ENCODE measurements at regions not wholly inside any gene's neighbourhood (a gene's known extent, or its start where the extent isn't known, plus 50 kb on each side); places are given as distances from the start of the nearest gene placed in this dataset.

GRCh38 chr9:135254176-135255032, 166.9 kb downstream of the OLFM1 start:
- Histone ChIP-seq H3K4me3 (ENCODE audit: control insufficient read depth in 2 of 3, extremely low read depth in 1 of 3, insufficient read depth in 2 of 3, low read depth in 1 of 3, low read length in 3 of 3) (no peak overlapping the region), H3K9me1 (ENCODE audit: control insufficient read depth, extremely low read depth, insufficient read depth, low read length) (no peaks in the 10 kb centered on the region), H3K4me2 (ENCODE audit: control insufficient read depth, extremely low read depth, insufficient read depth, low read depth, low read length) (no peak overlapping the region), H4K20me1 (ENCODE audit: control insufficient read depth, extremely low read depth, insufficient read depth, low read length) (no peaks in the 10 kb centered on the region), H3K27ac (ENCODE audit: control insufficient read depth, insufficient read depth, low read length) (no peak overlapping the region), H3K27me3 (ENCODE audit: control insufficient read depth, extremely low read depth, insufficient read depth, low read length) (no peaks in the 10 kb centered on the region), H3K36me3 (ENCODE audit: control insufficient read depth in 2 of 2, extremely low read depth in 1 of 2, insufficient read depth in 2 of 2, low read length in 2 of 2) (no peaks in the 10 kb centered on the region), H3K9me3 (ENCODE audit: control insufficient read depth, low read depth, low read length) (peaks cover 2% of the 10 kb centered on the region), H3K4me1 (ENCODE audit: control insufficient read depth, extremely low read depth, insufficient read depth, low read length) (no peaks in the 10 kb centered on the region), H3K9ac (ENCODE audit: control insufficient read depth, extremely low read depth, insufficient read depth, low read length) (no peak overlapping the region), H2AFZ (ENCODE audit: control insufficient read depth, low read length) (no peak overlapping the region), H3K79me2 (ENCODE audit: control insufficient read depth, insufficient read depth, low read length) (no peaks in the 10 kb centered on the region)
- DNase-seq (ENCODE audit: low read depth, low spot score) = no peak
- dilution Hi-C loops (cut with MboI; ENCODE audit: extremely low pct_ligation_motif_present, low sequenced_read_pairs) = no loop called here
- no peak for FAIRE-seq
- TF ChIP-seq EZH2 (IDR thresholded peaks at IDR 0.05; ENCODE audit: low read length) (no peak), CTCF (optimal IDR thresholded peaks at IDR 0.05 in 1 of 3, IDR thresholded peaks at IDR 0.05 in 1 of 3, conservative IDR thresholded peaks at IDR 0.05 in 1 of 3; ENCODE audit: extremely low read depth in 1 of 3, insufficient read depth in 2 of 3, low read length in 3 of 3) (no peak)

GRCh38 chr9:135255033-135255840, 167.8 kb downstream of the OLFM1 start:
- Histone ChIP-seq H3K4me2 (ENCODE audit: control insufficient read depth, extremely low read depth, insufficient read depth, low read depth, low read length) (no peak overlapping the region), H3K27ac (ENCODE audit: control insufficient read depth, insufficient read depth, low read length) (no peak overlapping the region), H3K9me3 (ENCODE audit: control insufficient read depth, low read depth, low read length) (peaks cover 2% of the 10 kb centered on the region), H3K4me3 (ENCODE audit: control insufficient read depth in 2 of 3, extremely low read depth in 1 of 3, insufficient read depth in 2 of 3, low read depth in 1 of 3, low read length in 3 of 3) (no peak overlapping the region), H3K4me1 (ENCODE audit: control insufficient read depth, extremely low read depth, insufficient read depth, low read length) (no peaks in the 10 kb centered on the region), H4K20me1 (ENCODE audit: control insufficient read depth, extremely low read depth, insufficient read depth, low read length) (no peaks in the 10 kb centered on the region), H3K27me3 (ENCODE audit: control insufficient read depth, extremely low read depth, insufficient read depth, low read length) (no peaks in the 10 kb centered on the region), H3K79me2 (ENCODE audit: control insufficient read depth, insufficient read depth, low read length) (no peaks in the 10 kb centered on the region), H2AFZ (ENCODE audit: control insufficient read depth, low read length) (no peak overlapping the region), H3K9me1 (ENCODE audit: control insufficient read depth, extremely low read depth, insufficient read depth, low read length) (no peaks in the 10 kb centered on the region), H3K36me3 (ENCODE audit: control insufficient read depth in 2 of 2, extremely low read depth in 1 of 2, insufficient read depth in 2 of 2, low read length in 2 of 2) (no peaks in the 10 kb centered on the region), H3K9ac (ENCODE audit: control insufficient read depth, extremely low read depth, insufficient read depth, low read length) (no peak overlapping the region)
- dilution Hi-C loops (cut with MboI; ENCODE audit: extremely low pct_ligation_motif_present, low sequenced_read_pairs) = no loop called here
- no peak for DNase-seq (ENCODE audit: low read depth, low spot score)
- FAIRE-seq = no peak
- peak in 1 of 3 experiments; percentile 3 for TF ChIP-seq CTCF (optimal IDR thresholded peaks at IDR 0.05 in 1 of 3, IDR thresholded peaks at IDR 0.05 in 1 of 3, conservative IDR thresholded peaks at IDR 0.05 in 1 of 3; ENCODE audit: extremely low read depth in 1 of 3, insufficient read depth in 2 of 3, low read length in 3 of 3)
- TF ChIP-seq EZH2 (IDR thresholded peaks at IDR 0.05; ENCODE audit: low read length) = no peak

Measured in keratinocyte (primary cell).